HEK293 (cell line): ENCODE measurements at regions not wholly inside any gene's neighbourhood (a gene's known extent, or its start where the extent isn't known, plus 50 kb on each side); places are given as distances from the start of the nearest gene placed in this dataset.

Source experiments
- BCL11A ChIP-seq: fragments of 450-650 bp; formaldehyde crosslinking; IDR thresholded peaks from 2 replicates; pipeline ENCODE4 v1.5.1; 2016; ENCODE audit warnings: low read depth, missing biosample characterization, missing genetic modification characterization
- ZBTB44 ChIP-seq: fragments of 450-650 bp; IDR thresholded peaks from 2 replicates; pipeline ENCODE4 v1.5.1; 2018; ENCODE audit warnings: missing biosample characterization, mild to moderate bottlenecking, missing genetic modification characterization
- ZBTB49 ChIP-seq: fragments of 450-650 bp; formaldehyde crosslinking; IDR thresholded peaks from 2 replicates; pipeline ENCODE4 v1.5.1; 2016; ENCODE audit warnings: missing biosample characterization, missing genetic modification characterization, low read depth
- ZNF140 ChIP-seq: fragments of 450-650 bp; formaldehyde crosslinking; IDR thresholded peaks from 2 replicates; pipeline ENCODE4 v1.5.1; 2016; ENCODE audit warnings: missing biosample characterization, missing genetic modification characterization
- ZNF202 ChIP-seq: fragments of 450-650 bp; formaldehyde crosslinking; IDR thresholded peaks from 2 replicates; pipeline ENCODE4 v1.5.1; 2016; ENCODE audit warnings: missing biosample characterization, missing genetic modification characterization, borderline replicate concordance
- ZNF23 ChIP-seq: fragments of 450-650 bp; formaldehyde crosslinking; IDR thresholded peaks from 2 replicates; pipeline ENCODE4 v1.5.1; 2016; ENCODE audit warnings: missing biosample characterization, missing genetic modification characterization, borderline replicate concordance
- ZNF239 ChIP-seq: fragments of 450-650 bp; formaldehyde crosslinking; IDR thresholded peaks from 2 replicates; pipeline ENCODE4 v1.5.1; 2016; ENCODE audit warnings: missing biosample characterization, missing genetic modification characterization
- ZNF561 ChIP-seq: fragments of 450-650 bp; IDR thresholded peaks from 2 replicates; pipeline ENCODE4 v1.5.1; 2018; ENCODE audit warnings: missing biosample characterization, missing genetic modification characterization, borderline replicate concordance
- ZNF639 ChIP-seq: fragments of 450-650 bp; formaldehyde crosslinking; IDR thresholded peaks from 2 replicates; pipeline ENCODE4 v1.5.1; 2016; ENCODE audit warnings: missing biosample characterization, missing genetic modification characterization
- ZNF837 ChIP-seq: fragments of 450-650 bp; formaldehyde crosslinking; IDR thresholded peaks from 2 replicates; pipeline ENCODE4 v1.5.1; 2016; ENCODE audit warnings: missing biosample characterization, missing genetic modification characterization
- TF ChIP-seq, protein P1 (sequence below): fragments of 450-650 bp; formaldehyde crosslinking; IDR thresholded peaks from 2 replicates; pipeline ENCODE4 v1.5.1; 2016; ENCODE audit warnings: missing biosample characterization, missing genetic modification characterization
- TF ChIP-seq, protein P2 (sequence below): fragments of 450-650 bp; formaldehyde crosslinking; optimal IDR thresholded peaks from 2 replicates; pipeline ENCODE3; 2016; ENCODE audit warnings: missing biosample characterization, mild to moderate bottlenecking, missing genetic modification characterization
- TF ChIP-seq, protein P3 (sequence below): fragments of 450-650 bp; formaldehyde crosslinking; IDR thresholded peaks from 2 replicates; pipeline ENCODE4 v1.5.1; 2016; ENCODE audit warnings: missing biosample characterization, missing genetic modification characterization
- TF ChIP-seq, protein P4 (sequence below): fragments of 450-650 bp; formaldehyde crosslinking; IDR thresholded peaks from 2 replicates; pipeline ENCODE4 v1.5.1; 2016; ENCODE audit warnings: missing biosample characterization, missing genetic modification characterization, low read depth

DNA sequence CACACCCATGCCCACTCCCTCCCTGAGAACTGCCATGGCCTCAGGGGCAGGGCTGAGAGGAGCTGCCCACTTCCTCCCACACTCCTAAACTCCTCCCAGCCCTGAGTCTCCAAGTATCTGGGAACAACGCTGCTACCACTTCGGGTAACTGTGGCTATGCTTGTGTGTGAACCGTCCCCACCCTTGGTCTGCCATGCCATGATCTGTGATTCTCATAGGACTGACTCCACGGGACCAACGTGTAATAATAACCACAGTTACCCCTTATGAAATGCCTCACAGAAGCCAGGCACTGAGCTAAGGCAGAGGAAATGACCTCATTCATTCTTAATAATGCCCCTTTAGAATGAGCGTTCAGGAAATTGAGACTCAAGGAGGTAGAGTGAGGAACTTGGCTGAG, 103.9 kb upstream of the SMIM23 start:
- TF ChIP-seq, protein P1, sequence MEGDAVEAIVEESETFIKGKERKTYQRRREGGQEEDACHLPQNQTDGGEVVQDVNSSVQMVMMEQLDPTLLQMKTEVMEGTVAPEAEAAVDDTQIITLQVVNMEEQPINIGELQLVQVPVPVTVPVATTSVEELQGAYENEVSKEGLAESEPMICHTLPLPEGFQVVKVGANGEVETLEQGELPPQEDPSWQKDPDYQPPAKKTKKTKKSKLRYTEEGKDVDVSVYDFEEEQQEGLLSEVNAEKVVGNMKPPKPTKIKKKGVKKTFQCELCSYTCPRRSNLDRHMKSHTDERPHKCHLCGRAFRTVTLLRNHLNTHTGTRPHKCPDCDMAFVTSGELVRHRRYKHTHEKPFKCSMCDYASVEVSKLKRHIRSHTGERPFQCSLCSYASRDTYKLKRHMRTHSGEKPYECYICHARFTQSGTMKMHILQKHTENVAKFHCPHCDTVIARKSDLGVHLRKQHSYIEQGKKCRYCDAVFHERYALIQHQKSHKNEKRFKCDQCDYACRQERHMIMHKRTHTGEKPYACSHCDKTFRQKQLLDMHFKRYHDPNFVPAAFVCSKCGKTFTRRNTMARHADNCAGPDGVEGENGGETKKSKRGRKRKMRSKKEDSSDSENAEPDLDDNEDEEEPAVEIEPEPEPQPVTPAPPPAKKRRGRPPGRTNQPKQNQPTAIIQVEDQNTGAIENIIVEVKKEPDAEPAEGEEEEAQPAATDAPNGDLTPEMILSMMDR (tag by site-specific recombination), result no peak
- TF ChIP-seq ZNF140 (tag by site-specific recombination) (no peak), ZNF239 (tag by site-specific recombination) (no peak), ZBTB49 (no peak), ZNF202 (no peak), ZNF23 (no peak), BCL11A (tag by site-specific recombination) (no peak), ZNF837 (no peak), ZBTB44 (tag by site-specific recombination) (no peak), ZNF639 (no peak), ZNF561 (tag by site-specific recombination) (no peak)
- TF ChIP-seq, protein P2, sequence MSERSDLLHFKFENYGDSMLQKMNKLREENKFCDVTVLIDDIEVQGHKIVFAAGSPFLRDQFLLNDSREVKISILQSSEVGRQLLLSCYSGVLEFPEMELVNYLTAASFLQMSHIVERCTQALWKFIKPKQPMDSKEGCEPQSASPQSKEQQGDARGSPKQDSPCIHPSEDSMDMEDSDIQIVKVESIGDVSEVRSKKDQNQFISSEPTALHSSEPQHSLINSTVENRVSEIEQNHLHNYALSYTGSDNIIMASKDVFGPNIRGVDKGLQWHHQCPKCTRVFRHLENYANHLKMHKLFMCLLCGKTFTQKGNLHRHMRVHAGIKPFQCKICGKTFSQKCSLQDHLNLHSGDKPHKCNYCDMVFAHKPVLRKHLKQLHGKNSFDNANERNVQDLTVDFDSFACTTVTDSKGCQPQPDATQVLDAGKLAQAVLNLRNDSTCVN (tag by site-specific recombination), result no peak
- TF ChIP-seq, protein P3, sequence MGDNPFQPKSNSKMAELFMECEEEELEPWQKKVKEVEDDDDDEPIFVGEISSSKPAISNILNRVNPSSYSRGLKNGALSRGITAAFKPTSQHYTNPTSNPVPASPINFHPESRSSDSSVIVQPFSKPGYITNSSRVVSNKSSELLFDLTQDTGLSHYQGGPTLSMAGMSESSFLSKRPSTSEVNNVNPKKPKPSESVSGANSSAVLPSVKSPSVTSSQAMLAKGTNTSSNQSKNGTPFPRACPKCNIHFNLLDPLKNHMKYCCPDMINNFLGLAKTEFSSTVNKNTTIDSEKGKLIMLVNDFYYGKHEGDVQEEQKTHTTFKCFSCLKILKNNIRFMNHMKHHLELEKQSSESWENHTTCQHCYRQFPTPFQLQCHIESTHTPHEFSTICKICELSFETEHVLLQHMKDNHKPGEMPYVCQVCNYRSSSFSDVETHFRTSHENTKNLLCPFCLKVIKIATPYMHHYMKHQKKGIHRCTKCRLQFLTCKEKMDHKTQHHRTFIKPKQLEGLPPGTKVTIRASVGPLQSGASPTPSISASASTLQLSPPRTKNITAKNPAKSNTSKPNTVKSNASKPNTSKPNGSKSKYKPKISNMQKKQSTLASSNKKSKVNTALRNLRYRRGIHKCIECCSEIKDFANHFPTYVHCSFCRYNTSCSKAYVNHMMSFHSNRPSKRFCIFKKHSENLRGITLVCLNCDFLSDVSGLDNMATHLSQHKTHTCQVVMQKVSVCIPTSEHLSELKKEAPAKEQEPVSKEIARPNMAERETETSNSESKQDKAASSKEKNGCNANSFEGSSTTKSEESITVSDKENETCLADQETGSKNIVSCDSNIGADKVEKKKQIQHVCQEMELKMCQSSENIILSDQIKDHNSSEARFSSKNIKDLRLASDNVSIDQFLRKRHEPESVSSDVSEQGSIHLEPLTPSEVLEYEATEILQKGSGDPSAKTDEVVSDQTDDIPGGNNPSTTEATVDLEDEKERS (tag by site-specific recombination), result no peak
- TF ChIP-seq, protein P4, sequence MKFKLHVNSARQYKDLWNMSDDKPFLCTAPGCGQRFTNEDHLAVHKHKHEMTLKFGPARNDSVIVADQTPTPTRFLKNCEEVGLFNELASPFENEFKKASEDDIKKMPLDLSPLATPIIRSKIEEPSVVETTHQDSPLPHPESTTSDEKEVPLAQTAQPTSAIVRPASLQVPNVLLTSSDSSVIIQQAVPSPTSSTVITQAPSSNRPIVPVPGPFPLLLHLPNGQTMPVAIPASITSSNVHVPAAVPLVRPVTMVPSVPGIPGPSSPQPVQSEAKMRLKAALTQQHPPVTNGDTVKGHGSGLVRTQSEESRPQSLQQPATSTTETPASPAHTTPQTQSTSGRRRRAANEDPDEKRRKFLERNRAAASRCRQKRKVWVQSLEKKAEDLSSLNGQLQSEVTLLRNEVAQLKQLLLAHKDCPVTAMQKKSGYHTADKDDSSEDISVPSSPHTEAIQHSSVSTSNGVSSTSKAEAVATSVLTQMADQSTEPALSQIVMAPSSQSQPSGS, result 0 out of 2 replicates have a peak, but pooled peaks have one; percentile 43
